ENCODE measurements at regions not wholly inside any gene's neighbourhood (a gene's known extent, or its start where the extent isn't known, plus 50 kb on each side); places are given as distances from the start of the nearest gene placed in this dataset.
A peak's percentile ranks its signal among the peaks of the same experiment; 100 is the strongest.

- Histone ChIP-seq H3K18ac (ENCODE audit: low read depth in 1 of 2, low read length in 2 of 2) (no peak overlapping the region), H2BK5ac (ENCODE audit: low read depth, low read length, poor library complexity, severe bottlenecking) (no peak overlapping the region), H3K4me3 (ENCODE audit: insufficient read depth in 1 of 2, low read depth in 1 of 2, low read length in 2 of 2) (no peak overlapping the region), H3K4ac (ENCODE audit: low read depth in 1 of 2, low read length in 2 of 2) (no peak overlapping the region), H4K8ac (ENCODE audit: low read length) (no peak overlapping the region), H2BK15ac (ENCODE audit: low read depth, poor library complexity, severe bottlenecking) (no peak overlapping the region), H3K36me3 (ENCODE audit: control insufficient read depth in 1 of 2, insufficient read depth in 2 of 2, low read depth in 1 of 2, low read length in 2 of 2) (no peaks in the 10 kb centered on the region), H2BK12ac (ENCODE audit: low read length in 2 of 2) (no peak overlapping the region), H3K79me1 (replicated peaks; ENCODE audit: low read length, poor library complexity, severe bottlenecking) (no peaks in the 10 kb centered on the region), H4K91ac (ENCODE audit: low read length) (no peak overlapping the region), H3K4me2 (ENCODE audit: low read length, poor library complexity, severe bottlenecking) (no peak overlapping the region), H3K23ac (ENCODE audit: low read length in 2 of 2) (no peak overlapping the region), H2BK120ac (ENCODE audit: low read depth, low read length) (no peak overlapping the region), H3K9ac (ENCODE audit: low read length) (no peak overlapping the region), H3K27ac (ENCODE audit: low read length, poor library complexity, severe bottlenecking) (no peak overlapping the region), H3K9me3 (ENCODE audit: control insufficient read depth, low read length) (no peaks in the 10 kb centered on the region), H2AK5ac (ENCODE audit: low read length, severe bottlenecking) (no peak overlapping the region), H2AFZ (ENCODE audit: low read depth, low read length) (peak overlapping the region; percentile 19), H3K27me3 (ENCODE audit: control insufficient read depth in 1 of 2, insufficient read depth in 1 of 2, low read length in 2 of 2) (no peaks in the 10 kb centered on the region), H3K4me1 (ENCODE audit: control insufficient read depth, insufficient read depth, low read depth, low read length) (no peaks in the 10 kb centered on the region), H3K14ac (ENCODE audit: low read length in 2 of 2) (no peak overlapping the region)
- no peak for DNase-seq
- 75% methylated on average over 4 of the region's 4 CpGs for WGBS
Measured at GRCh38 chr3:54038391-54038790, 84.0 kb upstream of the CACNA2D3 start.

GRCh38 chr3:54036543-54036942, 85.8 kb upstream of the CACNA2D3 start:
- WGBS: 82% methylated on average over 2 of the region's 2 CpGs
- Histone ChIP-seq H2BK15ac (ENCODE audit: low read depth, poor library complexity, severe bottlenecking) (no peak overlapping the region), H3K4me1 (ENCODE audit: control insufficient read depth, insufficient read depth, low read depth, low read length) (no peaks in the 10 kb centered on the region)

DNA sequence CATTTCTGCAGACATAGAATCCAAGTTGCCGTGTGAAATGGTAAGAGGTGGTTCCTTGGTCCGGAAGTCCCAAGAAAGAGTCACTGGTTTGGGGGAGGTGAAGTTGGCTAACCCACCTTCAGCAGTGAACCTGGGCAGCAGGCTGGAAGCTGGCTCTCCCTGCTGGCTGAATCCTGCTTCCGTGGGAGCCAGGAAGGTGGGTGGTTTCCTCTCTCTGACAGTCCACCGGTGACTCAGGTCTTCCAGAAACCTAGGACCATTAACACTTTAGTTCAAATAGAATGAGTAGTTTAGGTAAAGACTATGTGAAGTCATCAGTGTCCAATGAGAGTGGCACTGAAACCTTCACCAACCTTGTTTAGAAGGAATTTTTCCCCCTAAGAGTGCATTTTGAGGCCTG, 87.4 kb upstream of the CACNA2D3 start:
- H3K23ac ChIP-seq (ENCODE audit: low read length in 2 of 2): no peak overlapping the region
- no peak overlapping the region for H2AK5ac ChIP-seq (ENCODE audit: low read length, severe bottlenecking)
- no peak overlapping the region for H2BK15ac ChIP-seq (ENCODE audit: low read depth, poor library complexity, severe bottlenecking)
- DNase-seq: no peak
- H3K9me3 ChIP-seq (ENCODE audit: control insufficient read depth, low read length): no peaks in the 10 kb centered on the region
- no peak overlapping the region for H3K18ac ChIP-seq (ENCODE audit: low read depth in 1 of 2, low read length in 2 of 2)
- no peak overlapping the region for H3K4me3 ChIP-seq (ENCODE audit: insufficient read depth in 1 of 2, low read depth in 1 of 2, low read length in 2 of 2)
- H3K4ac ChIP-seq (ENCODE audit: low read depth in 1 of 2, low read length in 2 of 2): no peak overlapping the region
- H2BK5ac ChIP-seq (ENCODE audit: low read depth, low read length, poor library complexity, severe bottlenecking): no peak overlapping the region
- H3K27me3 ChIP-seq (ENCODE audit: control insufficient read depth in 1 of 2, insufficient read depth in 1 of 2, low read length in 2 of 2): no peaks in the 10 kb centered on the region
- H3K79me1 ChIP-seq (replicated peaks; ENCODE audit: low read length, poor library complexity, severe bottlenecking): no peaks in the 10 kb centered on the region
- 76% methylated on average over 4 of the region's 4 CpGs for WGBS
- no peak overlapping the region for H4K8ac ChIP-seq (ENCODE audit: low read length)
- no peak overlapping the region for H3K27ac ChIP-seq (ENCODE audit: low read length, poor library complexity, severe bottlenecking)
- no peaks in the 10 kb centered on the region for H3K36me3 ChIP-seq (ENCODE audit: control insufficient read depth in 1 of 2, insufficient read depth in 2 of 2, low read depth in 1 of 2, low read length in 2 of 2)
- H3K14ac ChIP-seq (ENCODE audit: low read length in 2 of 2): no peak overlapping the region
- H4K91ac ChIP-seq (ENCODE audit: low read length): no peak overlapping the region
- H3K4me1 ChIP-seq (ENCODE audit: control insufficient read depth, insufficient read depth, low read depth, low read length): no peaks in the 10 kb centered on the region
- H2BK120ac ChIP-seq (ENCODE audit: low read depth, low read length): no peak overlapping the region
- no peak overlapping the region for H2AFZ ChIP-seq (ENCODE audit: low read depth, low read length)
- H2BK12ac ChIP-seq (ENCODE audit: low read length in 2 of 2): no peak overlapping the region
- H3K9ac ChIP-seq (ENCODE audit: low read length): no peak overlapping the region
- H3K4me2 ChIP-seq (ENCODE audit: low read length, poor library complexity, severe bottlenecking): no peak overlapping the region

More at GRCh38 chr3:54036543-54036942, 85.8 kb upstream of the CACNA2D3 start:
- Histone ChIP-seq H4K8ac (ENCODE audit: low read length) (no peak overlapping the region), H3K4me2 (ENCODE audit: low read length, poor library complexity, severe bottlenecking) (no peak overlapping the region), H2BK120ac (ENCODE audit: low read depth, low read length) (no peak overlapping the region), H3K79me1 (replicated peaks; ENCODE audit: low read length, poor library complexity, severe bottlenecking) (no peaks in the 10 kb centered on the region), H3K23ac (ENCODE audit: low read length in 2 of 2) (no peak overlapping the region), H2BK5ac (ENCODE audit: low read depth, low read length, poor library complexity, severe bottlenecking) (no peak overlapping the region), H3K9me3 (ENCODE audit: control insufficient read depth, low read length) (no peaks in the 10 kb centered on the region), H3K4ac (ENCODE audit: low read depth in 1 of 2, low read length in 2 of 2) (no peak overlapping the region), H2AFZ (ENCODE audit: low read depth, low read length) (no peak overlapping the region), H2AK5ac (ENCODE audit: low read length, severe bottlenecking) (no peak overlapping the region), H3K18ac (ENCODE audit: low read depth in 1 of 2, low read length in 2 of 2) (no peak overlapping the region), H3K27me3 (ENCODE audit: control insufficient read depth in 1 of 2, insufficient read depth in 1 of 2, low read length in 2 of 2) (no peaks in the 10 kb centered on the region), H3K14ac (ENCODE audit: low read length in 2 of 2) (no peak overlapping the region), H2BK12ac (ENCODE audit: low read length in 2 of 2) (no peak overlapping the region), H4K91ac (ENCODE audit: low read length) (no peak overlapping the region), H3K9ac (ENCODE audit: low read length) (no peak overlapping the region), H3K4me3 (ENCODE audit: insufficient read depth in 1 of 2, low read depth in 1 of 2, low read length in 2 of 2) (no peak overlapping the region), H3K27ac (ENCODE audit: low read length, poor library complexity, severe bottlenecking) (no peak overlapping the region), H3K36me3 (ENCODE audit: control insufficient read depth in 1 of 2, insufficient read depth in 2 of 2, low read depth in 1 of 2, low read length in 2 of 2) (no peaks in the 10 kb centered on the region)
- no peak for DNase-seq

DNA sequence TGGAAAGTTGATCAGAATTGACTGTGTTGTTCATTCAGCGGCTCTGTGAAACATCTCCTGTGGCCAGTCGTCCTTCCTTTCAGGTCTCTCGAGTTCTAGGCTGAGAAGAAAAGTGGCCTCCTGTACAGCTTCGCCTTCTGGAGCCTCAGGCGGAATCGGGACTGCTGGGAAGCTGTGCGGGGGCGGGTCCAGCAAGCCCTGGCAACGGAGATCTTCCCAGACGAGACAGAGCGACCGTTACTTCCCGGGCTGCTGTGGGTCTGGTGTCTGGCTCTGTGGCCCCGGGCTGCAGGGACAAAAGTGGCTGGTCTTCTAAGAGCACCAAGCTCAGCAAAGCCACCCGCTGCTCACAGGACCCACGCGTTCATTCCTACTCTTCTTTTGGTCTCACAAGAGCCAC, 88.6 kb upstream of the CACNA2D3 start:
- Histone ChIP-seq H3K4me2 (ENCODE audit: low read length, poor library complexity, severe bottlenecking) (no peak overlapping the region), H3K9ac (ENCODE audit: low read length) (no peak overlapping the region), H2BK120ac (ENCODE audit: low read depth, low read length) (no peak overlapping the region), H3K14ac (ENCODE audit: low read length in 2 of 2) (no peak overlapping the region), H3K79me1 (replicated peaks; ENCODE audit: low read length, poor library complexity, severe bottlenecking) (no peaks in the 10 kb centered on the region), H2AFZ (ENCODE audit: low read depth, low read length) (no peak overlapping the region), H2BK15ac (ENCODE audit: low read depth, poor library complexity, severe bottlenecking) (no peak overlapping the region), H3K27me3 (ENCODE audit: control insufficient read depth in 1 of 2, insufficient read depth in 1 of 2, low read length in 2 of 2) (no peaks in the 10 kb centered on the region), H3K18ac (ENCODE audit: low read depth in 1 of 2, low read length in 2 of 2) (no peak overlapping the region), H3K4ac (ENCODE audit: low read depth in 1 of 2, low read length in 2 of 2) (no peak overlapping the region), H2BK12ac (ENCODE audit: low read length in 2 of 2) (no peak overlapping the region), H3K36me3 (ENCODE audit: control insufficient read depth in 1 of 2, insufficient read depth in 2 of 2, low read depth in 1 of 2, low read length in 2 of 2) (no peaks in the 10 kb centered on the region), H3K9me3 (ENCODE audit: control insufficient read depth, low read length) (no peaks in the 10 kb centered on the region), H4K91ac (ENCODE audit: low read length) (no peak overlapping the region), H4K8ac (ENCODE audit: low read length) (no peak overlapping the region), H2BK5ac (ENCODE audit: low read depth, low read length, poor library complexity, severe bottlenecking) (no peak overlapping the region), H2AK5ac (ENCODE audit: low read length, severe bottlenecking) (no peak overlapping the region), H3K23ac (ENCODE audit: low read length in 2 of 2) (no peak overlapping the region), H3K27ac (ENCODE audit: low read length, poor library complexity, severe bottlenecking) (no peak overlapping the region), H3K4me3 (ENCODE audit: insufficient read depth in 1 of 2, low read depth in 1 of 2, low read length in 2 of 2) (no peak overlapping the region), H3K4me1 (ENCODE audit: control insufficient read depth, insufficient read depth, low read depth, low read length) (no peaks in the 10 kb centered on the region)
- 77% methylated on average over 17 of the region's 17 CpGs for WGBS
- DNase-seq: no peak
